ENCODE measurements at regions not wholly inside any gene's neighbourhood (a gene's known extent, or its start where the extent isn't known, plus 50 kb on each side); places are given as distances from the start of the nearest gene placed in this dataset.

GRCh38 chr9:110099236-110100095, 108.5 kb downstream of the C9orf152 start:
- H3K23ac ChIP-seq (ENCODE audit: low read depth, low read length) = 0 out of 2 replicates have a peak overlapping the region, but pooled peaks have one; percentile 22
- H3K4me2 ChIP-seq (ENCODE audit: low read depth, low read length) = peak overlapping the region; percentile 0
- H4K5ac ChIP-seq (ENCODE audit: low read depth, low read length) = no peak overlapping the region
- no peak overlapping the region for H2AK5ac ChIP-seq (ENCODE audit: low read depth, low read length)
- peaks cover 15% of the 10 kb centered on the region for H3K36me3 ChIP-seq (ENCODE audit: control insufficient read depth, insufficient read depth, low read length)
- dilution Hi-C loops (cut with HindIII; ENCODE audit: low sequenced_read_pairs, unreplicated experiment) (no loop called here), intact Hi-C loops (cut with micrococcal nuclease) (no loop called here), in situ Hi-C loops (cut with MboI; ENCODE audit: low sequenced_read_pairs) (no loop called here)
- no peak overlapping the region for H2BK5ac ChIP-seq (ENCODE audit: low read depth, low read length, poor library complexity, severe bottlenecking)
- H3K27ac ChIP-seq (ENCODE audit: insufficient read depth, low read length) = peak overlapping the region; percentile 0; the same call in 1 of the 2 replicates
- no peak overlapping the region for H2BK20ac ChIP-seq (ENCODE audit: low read depth, low read length)
- peak; percentile 7 for ATAC-seq (ENCODE audit: low read depth)
- BruUV-seq (replicated peaks) = no TSS peak
- POLR2A ChIA-PET (ENCODE audit: unreplicated experiment) = no interaction called here
- no peak overlapping the region for H3K56ac ChIP-seq (ENCODE audit: extremely low read depth, insufficient read depth, low read length)
- peak; percentile 84 for DNase-seq
- 0 out of 2 replicates have a peak overlapping the region, but pooled peaks have one; percentile 2 for H3K14ac ChIP-seq (replicated peaks; ENCODE audit: low read depth, low read length)
- no peaks in the 10 kb centered on the region for H3K9me3 ChIP-seq (ENCODE audit: control insufficient read depth, insufficient read depth, low read length)
- H3K79me1 ChIP-seq (ENCODE audit: low read depth in 1 of 2, low read length in 2 of 2) = peaks cover 21 to 84% of the 10 kb centered on the region in 2 experiments
- H2BK120ac ChIP-seq (ENCODE audit: low read depth, low read length) = no peak overlapping the region
- H3K4me1 ChIP-seq (ENCODE audit: control insufficient read depth, insufficient read depth, low read length) = peaks cover 34% of the 10 kb centered on the region
- no peak overlapping the region for H2AK9ac ChIP-seq (replicated peaks; ENCODE audit: low read depth, low read length, poor library complexity)
- H3K4me3 ChIP-seq (ENCODE audit: insufficient read depth, low read depth, low read length) = no peak overlapping the region
- CTCF ChIA-PET = interaction anchor here (1.1 kb wide), 1 partner anchor 9 kb away, joined by 3 read pairs; no protein-coding TSS in a partner anchor
- H2AFZ ChIP-seq (replicated peaks; ENCODE audit: low read length, poor library complexity) = no peak overlapping the region
- no peak overlapping the region for H2BK15ac ChIP-seq (ENCODE audit: low read depth, low read length)
- H4K8ac ChIP-seq (ENCODE audit: low read depth in 2 of 2, low read length in 2 of 2) = no peak overlapping the region
- peaks cover 45% of the 10 kb centered on the region for H3K9me1 ChIP-seq (ENCODE audit: insufficient read depth, low read length)
- no peaks in the 10 kb centered on the region for H3K27me3 ChIP-seq (ENCODE audit: control insufficient read depth, insufficient read depth, low read length)
- no peak overlapping the region; the same call in 1 of the 2 replicates for H3K18ac ChIP-seq (ENCODE audit: low read depth, low read length)
- no peak overlapping the region for H3K9ac ChIP-seq (ENCODE audit: low read depth, low read length)
- no peak overlapping the region for H4K91ac ChIP-seq (ENCODE audit: insufficient read depth, low read depth, low read length)
- 0% methylated on average over 1 of the region's 5 CpGs; no CpG with 5 or more reads in 1 of the 2 experiments for WGBS, 2 experiments (ENCODE audit: extremely low coverage in 2 of 2, insufficient read length in 1 of 2)
- H4K20me1 ChIP-seq (ENCODE audit: insufficient read depth, low read length) = peaks cover 87% of the 10 kb centered on the region
- H3K4ac ChIP-seq (ENCODE audit: low read depth, low read length) = no peak overlapping the region
- TF ChIP-seq RFX5 (IDR thresholded peaks at IDR 0.05; ENCODE audit: low read depth, low read length) (peak; percentile 80), SMC3 (IDR thresholded peaks at IDR 0.05; ENCODE audit: low read depth, low read length) (no peak), MAZ (IDR thresholded peaks at IDR 0.05; ENCODE audit: borderline replicate concordance, low read depth, low read length) (peak; percentile 26; the same call in 1 of the 2 replicates), RAD21 (IDR thresholded peaks at IDR 0.05; ENCODE audit: low read length) (no peak), BHLHE40 (IDR thresholded peaks at IDR 0.05; ENCODE audit: low read depth, low read length) (peak; percentile 60; the same call in 1 of the 2 replicates), RCOR1 (IDR thresholded peaks at IDR 0.05; ENCODE audit: insufficient replicate concordance, low read length) (no peak), NFE2L2 (IDR thresholded peaks at IDR 0.05; ENCODE audit: low read depth, low read length) (no peak), ELK1 (IDR thresholded peaks at IDR 0.05; ENCODE audit: borderline replicate concordance, low read depth, low read length) (no peak), CHD1 (IDR thresholded peaks at IDR 0.05; ENCODE audit: low read depth, low read length) (no peak), CEBPB (IDR thresholded peaks at IDR 0.05; ENCODE audit: low read depth, low read length) (peak; percentile 44; the same call in 1 of the 2 replicates), POLR2A (IDR thresholded peaks at IDR 0.05; ENCODE audit: low read depth, low read length) (no peak), FOS (IDR thresholded peaks at IDR 0.05; ENCODE audit: low read depth, low read length) (0 out of 2 replicates have a peak, but pooled peaks have one; percentile 25), CTCF (conservative IDR thresholded peaks at IDR 0.05; ENCODE audit: low read depth, low read length) (no peak), MAFK (IDR thresholded peaks at IDR 0.05; ENCODE audit: low read depth, low read length) (no peak), MXI1 (IDR thresholded peaks at IDR 0.05; ENCODE audit: borderline replicate concordance, low read depth, low read length) (no peak)

Measured in IMR-90 (cell line).